ENCODE measurements at regions not wholly inside any gene's neighbourhood (a gene's known extent, or its start where the extent isn't known, plus 50 kb on each side); places are given as distances from the start of the nearest gene placed in this dataset.

DNA sequence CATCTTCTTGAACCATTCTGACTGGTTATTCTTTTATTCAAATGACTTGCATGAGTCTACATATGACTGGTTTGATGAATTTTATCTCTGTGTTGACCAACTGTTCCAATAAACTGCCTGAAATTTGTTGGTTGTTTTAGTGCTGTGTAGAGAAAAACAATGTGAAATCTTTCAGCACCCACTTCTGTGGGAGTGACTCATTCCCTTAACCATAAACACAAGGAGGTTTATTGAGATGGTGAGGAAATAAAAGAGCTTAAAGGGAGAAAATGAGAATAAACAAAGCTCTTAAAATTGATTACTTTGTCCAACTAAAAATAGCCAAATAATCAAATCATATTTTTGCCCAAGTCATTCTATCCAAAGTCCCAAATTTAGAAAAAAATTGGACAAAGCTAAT lies 341.1 kb downstream of the TGFB2 start:
- Histone ChIP-seq H3K36me3 (no peaks in the 10 kb centered on the region), H3K27ac (no peak overlapping the region), H3K4me1 (no peaks in the 10 kb centered on the region), H3K27me3 (no peaks in the 10 kb centered on the region), H3K9me3 (no peaks in the 10 kb centered on the region), H3K4me3 (no peak overlapping the region)
- TF ChIP-seq, protein P1, sequence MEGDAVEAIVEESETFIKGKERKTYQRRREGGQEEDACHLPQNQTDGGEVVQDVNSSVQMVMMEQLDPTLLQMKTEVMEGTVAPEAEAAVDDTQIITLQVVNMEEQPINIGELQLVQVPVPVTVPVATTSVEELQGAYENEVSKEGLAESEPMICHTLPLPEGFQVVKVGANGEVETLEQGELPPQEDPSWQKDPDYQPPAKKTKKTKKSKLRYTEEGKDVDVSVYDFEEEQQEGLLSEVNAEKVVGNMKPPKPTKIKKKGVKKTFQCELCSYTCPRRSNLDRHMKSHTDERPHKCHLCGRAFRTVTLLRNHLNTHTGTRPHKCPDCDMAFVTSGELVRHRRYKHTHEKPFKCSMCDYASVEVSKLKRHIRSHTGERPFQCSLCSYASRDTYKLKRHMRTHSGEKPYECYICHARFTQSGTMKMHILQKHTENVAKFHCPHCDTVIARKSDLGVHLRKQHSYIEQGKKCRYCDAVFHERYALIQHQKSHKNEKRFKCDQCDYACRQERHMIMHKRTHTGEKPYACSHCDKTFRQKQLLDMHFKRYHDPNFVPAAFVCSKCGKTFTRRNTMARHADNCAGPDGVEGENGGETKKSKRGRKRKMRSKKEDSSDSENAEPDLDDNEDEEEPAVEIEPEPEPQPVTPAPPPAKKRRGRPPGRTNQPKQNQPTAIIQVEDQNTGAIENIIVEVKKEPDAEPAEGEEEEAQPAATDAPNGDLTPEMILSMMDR (IDR thresholded peaks at IDR 0.05): no peak
- DNase-seq (ENCODE audit: low spot score): no peak

DNA sequence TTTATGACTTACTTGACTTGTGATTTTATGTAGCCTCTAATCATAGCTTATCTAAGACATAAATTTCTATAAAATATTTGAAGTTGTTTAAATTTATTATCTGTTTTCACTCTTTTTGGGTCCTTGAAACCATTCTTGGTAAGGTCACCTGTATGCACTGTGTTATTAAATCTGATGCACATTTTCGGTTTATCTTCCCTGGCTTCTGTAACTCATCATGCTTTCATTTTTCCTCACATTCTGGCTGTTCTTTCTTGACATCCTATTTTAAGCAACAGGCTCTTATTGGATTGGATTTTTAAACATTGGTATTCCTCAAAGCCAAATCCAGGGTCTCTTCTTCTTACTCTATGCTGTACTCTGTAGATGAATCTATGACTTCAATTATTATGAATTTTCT lies 341.6 kb downstream of the TGFB2 start:
- TF ChIP-seq, protein P1 (IDR thresholded peaks at IDR 0.05): no peak
- no peak overlapping the region for H3K4me3 ChIP-seq

DNA sequence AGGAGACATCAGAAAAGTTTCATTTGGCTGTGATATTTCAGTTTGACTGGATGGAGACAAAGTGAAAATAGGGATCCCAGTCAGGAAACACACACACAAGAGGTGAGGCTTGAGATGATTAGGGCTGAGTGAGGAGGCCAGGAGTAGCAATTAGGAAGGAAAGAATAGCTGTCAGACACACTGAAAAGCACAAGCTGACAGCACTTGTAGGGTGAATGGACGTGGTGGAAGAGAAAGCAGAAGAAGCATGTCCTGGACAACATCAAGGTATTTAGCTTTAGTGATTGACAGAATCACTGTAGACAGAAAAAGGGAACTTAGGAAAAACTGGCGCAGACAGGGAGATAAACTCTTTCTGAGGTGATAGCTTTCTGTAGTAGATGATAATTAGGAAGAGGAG lies 347.7 kb downstream of the TGFB2 start:
- no peaks in the 10 kb centered on the region for H3K36me3 ChIP-seq
- H3K4me1 ChIP-seq: no peaks in the 10 kb centered on the region
- no peak for DNase-seq (ENCODE audit: low spot score)
- H3K9me3 ChIP-seq: no peaks in the 10 kb centered on the region
- TF ChIP-seq, protein P1 (IDR thresholded peaks at IDR 0.05): no peak
- no peaks in the 10 kb centered on the region for H3K27me3 ChIP-seq
- H3K27ac ChIP-seq: no peak overlapping the region
- H3K4me3 ChIP-seq: no peak overlapping the region

More for the DNA sequence above, 341.6 kb downstream of the TGFB2 start:
- Histone ChIP-seq H3K27ac (no peak overlapping the region), H3K27me3 (no peaks in the 10 kb centered on the region), H3K36me3 (no peaks in the 10 kb centered on the region), H3K4me1 (no peaks in the 10 kb centered on the region), H3K9me3 (no peaks in the 10 kb centered on the region)
- no peak for DNase-seq (ENCODE audit: low spot score)

DNA sequence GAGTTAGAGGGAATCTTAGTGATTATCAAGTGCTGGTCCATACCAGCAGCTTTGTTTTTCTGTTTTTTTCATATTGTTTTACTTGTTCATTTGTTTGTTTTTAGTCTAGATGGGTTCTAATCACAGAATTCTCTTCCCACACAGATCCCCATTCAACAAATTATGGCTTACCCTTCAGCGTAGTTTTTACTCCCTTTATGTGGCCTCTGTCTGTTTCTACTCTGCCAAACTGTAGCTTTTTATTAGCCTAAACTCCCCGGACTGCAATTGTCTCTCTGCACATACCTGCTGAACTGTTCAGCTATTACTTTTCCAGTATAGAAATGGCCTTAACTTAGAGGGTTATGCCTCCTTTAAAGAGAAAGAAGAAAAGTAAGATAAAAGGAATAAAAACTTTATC lies 348.5 kb downstream of the TGFB2 start:
- Histone ChIP-seq H3K27me3 (no peaks in the 10 kb centered on the region), H3K4me3 (no peak overlapping the region)

DNA sequence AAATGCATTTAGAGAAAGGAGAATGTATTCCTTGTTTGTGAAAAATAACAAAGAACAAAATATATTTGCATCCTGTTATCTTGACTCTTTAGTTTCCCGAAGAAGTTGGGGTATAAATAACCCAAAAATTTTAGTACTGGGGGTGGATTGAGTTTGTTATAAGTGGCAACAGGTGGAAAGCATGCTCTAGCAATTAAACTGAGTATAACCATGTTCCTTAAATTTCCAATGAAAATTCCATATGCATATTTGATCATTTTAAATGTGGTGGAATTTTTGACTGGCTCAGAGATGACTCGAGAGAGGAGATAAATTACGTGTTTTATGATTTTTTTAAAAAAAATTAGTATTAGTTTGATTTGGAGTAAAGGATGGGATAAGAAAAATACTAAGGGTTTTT lies 348.9 kb downstream of the TGFB2 start:
- no peak overlapping the region for H3K27ac ChIP-seq
- H3K36me3 ChIP-seq: no peaks in the 10 kb centered on the region
- TF ChIP-seq, protein P1 (IDR thresholded peaks at IDR 0.05): no peak
- no peak for DNase-seq (ENCODE audit: low spot score)
- H3K4me3 ChIP-seq: no peak overlapping the region
- H3K27me3 ChIP-seq: no peaks in the 10 kb centered on the region
- no peaks in the 10 kb centered on the region for H3K4me1 ChIP-seq
- no peaks in the 10 kb centered on the region for H3K9me3 ChIP-seq

More for the DNA sequence above, 348.5 kb downstream of the TGFB2 start:
- DNase-seq (ENCODE audit: low spot score): no peak
- H3K27ac ChIP-seq: no peak overlapping the region
- H3K4me1 ChIP-seq: no peaks in the 10 kb centered on the region
- no peaks in the 10 kb centered on the region for H3K9me3 ChIP-seq
- TF ChIP-seq, protein P1 (IDR thresholded peaks at IDR 0.05): no peak
- no peaks in the 10 kb centered on the region for H3K36me3 ChIP-seq

DNA sequence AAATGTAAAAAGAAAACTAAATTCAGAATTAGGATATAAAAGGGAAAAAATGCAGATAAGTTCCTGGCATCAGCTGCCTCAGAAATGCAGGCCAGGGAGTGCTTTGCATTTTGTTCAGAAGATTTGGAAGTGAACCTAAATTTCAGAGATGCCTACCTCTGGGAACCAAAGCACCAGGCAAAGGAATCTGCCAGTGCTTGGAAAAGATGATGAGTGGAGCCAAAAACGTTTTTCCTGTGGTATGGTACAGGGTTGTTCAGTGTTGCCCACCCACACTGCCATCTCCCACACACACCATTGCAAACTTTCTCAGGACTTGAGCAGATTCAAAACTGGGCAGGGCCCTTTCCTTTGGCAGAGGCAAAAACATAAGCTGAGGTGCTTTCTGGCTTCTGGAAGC lies 349.5 kb downstream of the TGFB2 start:
- Histone ChIP-seq H3K36me3 (no peaks in the 10 kb centered on the region), H3K27me3 (no peaks in the 10 kb centered on the region), H3K4me3 (no peak overlapping the region), H3K9me3 (no peaks in the 10 kb centered on the region), H3K27ac (no peak overlapping the region), H3K4me1 (no peaks in the 10 kb centered on the region)
- TF ChIP-seq, protein P1 (IDR thresholded peaks at IDR 0.05): no peak
- no peak for DNase-seq (ENCODE audit: low spot score)
